GM12875 (cell line): ENCODE measurements at regions not wholly inside any gene's neighbourhood (a gene's known extent, or its start where the extent isn't known, plus 50 kb on each side); places are given as distances from the start of the nearest gene placed in this dataset.
"Not testable (repeated sequence)": the region's sequence is repeated elsewhere in the genome, so short reads cannot be mapped to it uniquely, and the experiment has no call there.

Experiments
- H3K4me3 ChIP-seq: one replicate; pipeline ENCODE4 v1.5.1; 2011; ENCODE audit warnings: low read depth, low read length, control low read depth
- TF ChIP-seq, protein P1 (sequence below): IDR thresholded peaks from 2 replicates; pipeline ENCODE4 v1.5.1; 2011; ENCODE audit warnings: low read depth, mild to moderate bottlenecking, control low read depth, inconsistent platforms, low read length, moderate library complexity, borderline replicate concordance; ENCODE audit not compliant: insufficient read depth

DNA sequence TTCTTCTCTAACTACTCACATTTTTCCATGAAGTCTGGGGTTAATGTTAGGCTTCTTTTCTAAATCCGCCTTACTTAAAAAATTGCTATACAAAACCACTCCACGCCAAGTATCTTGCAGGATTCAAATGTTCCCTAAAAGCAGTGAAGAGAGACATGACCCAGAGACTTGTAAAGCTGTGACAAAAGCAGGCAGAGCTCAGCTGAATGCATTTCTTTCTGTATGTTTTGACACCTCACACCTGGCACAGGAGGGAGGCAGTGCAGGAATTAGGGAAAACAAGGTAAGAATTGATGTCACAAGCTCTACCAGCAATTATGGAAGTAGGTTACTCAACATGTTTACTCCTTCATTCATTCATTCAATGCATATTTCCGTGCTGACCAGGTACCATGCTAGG lies 295.0 kb downstream of the RPAP3 start:
- H3K4me3 ChIP-seq: no peak overlapping the region
- TF ChIP-seq, protein P1, sequence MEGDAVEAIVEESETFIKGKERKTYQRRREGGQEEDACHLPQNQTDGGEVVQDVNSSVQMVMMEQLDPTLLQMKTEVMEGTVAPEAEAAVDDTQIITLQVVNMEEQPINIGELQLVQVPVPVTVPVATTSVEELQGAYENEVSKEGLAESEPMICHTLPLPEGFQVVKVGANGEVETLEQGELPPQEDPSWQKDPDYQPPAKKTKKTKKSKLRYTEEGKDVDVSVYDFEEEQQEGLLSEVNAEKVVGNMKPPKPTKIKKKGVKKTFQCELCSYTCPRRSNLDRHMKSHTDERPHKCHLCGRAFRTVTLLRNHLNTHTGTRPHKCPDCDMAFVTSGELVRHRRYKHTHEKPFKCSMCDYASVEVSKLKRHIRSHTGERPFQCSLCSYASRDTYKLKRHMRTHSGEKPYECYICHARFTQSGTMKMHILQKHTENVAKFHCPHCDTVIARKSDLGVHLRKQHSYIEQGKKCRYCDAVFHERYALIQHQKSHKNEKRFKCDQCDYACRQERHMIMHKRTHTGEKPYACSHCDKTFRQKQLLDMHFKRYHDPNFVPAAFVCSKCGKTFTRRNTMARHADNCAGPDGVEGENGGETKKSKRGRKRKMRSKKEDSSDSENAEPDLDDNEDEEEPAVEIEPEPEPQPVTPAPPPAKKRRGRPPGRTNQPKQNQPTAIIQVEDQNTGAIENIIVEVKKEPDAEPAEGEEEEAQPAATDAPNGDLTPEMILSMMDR: no peak

DNA sequence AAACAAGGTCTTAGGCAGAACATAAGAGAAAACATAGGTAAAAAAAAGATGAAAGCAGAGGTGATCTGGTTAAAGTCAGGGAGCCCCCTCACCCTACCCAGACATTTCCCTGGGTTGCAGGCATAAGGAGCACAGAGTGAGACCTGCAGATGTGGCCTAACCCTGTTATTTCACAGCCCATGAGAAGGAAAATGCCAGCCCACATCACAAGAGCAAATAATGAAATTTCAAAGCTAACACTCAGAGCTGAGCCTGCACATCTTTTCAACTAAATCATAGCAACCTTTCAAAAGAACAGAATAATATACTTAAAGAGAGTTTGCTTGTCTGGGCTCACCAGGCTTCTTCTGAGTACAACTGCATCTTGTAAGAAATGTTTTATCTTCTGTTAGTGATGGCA lies 295.4 kb downstream of the RPAP3 start:
- TF ChIP-seq, protein P1: no peak
- H3K4me3 ChIP-seq: no peak overlapping the region

DNA sequence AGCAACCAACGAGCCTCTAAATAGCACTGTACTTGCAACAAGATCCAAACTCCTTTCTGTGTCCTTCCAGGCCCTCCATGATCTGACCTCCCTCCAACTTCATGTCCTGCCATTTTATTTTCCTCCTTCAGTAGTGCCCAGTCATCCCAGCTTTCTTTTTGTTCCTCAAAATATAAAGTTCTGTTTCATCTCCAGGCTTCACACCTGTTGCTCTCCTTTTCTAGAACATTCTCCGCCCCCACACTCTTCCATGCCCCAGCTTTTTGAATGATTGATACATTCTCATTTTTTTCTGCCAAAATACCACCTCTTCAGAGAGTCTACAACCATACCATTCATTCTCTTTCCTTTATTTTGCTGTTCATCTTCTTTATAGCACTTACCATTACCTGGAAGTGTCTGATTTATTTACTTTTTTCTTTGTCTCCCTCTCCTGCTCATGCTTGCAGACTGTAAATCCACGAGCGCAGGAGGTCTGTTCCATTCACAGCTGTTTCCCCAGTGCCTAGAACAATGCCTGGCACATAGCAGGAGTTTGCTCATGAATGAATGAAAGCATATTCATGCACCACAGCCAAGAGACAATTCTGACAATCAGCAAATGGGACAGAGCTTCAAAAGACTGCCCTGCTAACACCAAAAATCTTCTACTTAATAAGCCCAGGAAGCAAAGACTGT lies 296.4 kb downstream of the RPAP3 start:
- TF ChIP-seq, protein P1: no peak
- H3K4me3 ChIP-seq: no peak overlapping the region

DNA sequence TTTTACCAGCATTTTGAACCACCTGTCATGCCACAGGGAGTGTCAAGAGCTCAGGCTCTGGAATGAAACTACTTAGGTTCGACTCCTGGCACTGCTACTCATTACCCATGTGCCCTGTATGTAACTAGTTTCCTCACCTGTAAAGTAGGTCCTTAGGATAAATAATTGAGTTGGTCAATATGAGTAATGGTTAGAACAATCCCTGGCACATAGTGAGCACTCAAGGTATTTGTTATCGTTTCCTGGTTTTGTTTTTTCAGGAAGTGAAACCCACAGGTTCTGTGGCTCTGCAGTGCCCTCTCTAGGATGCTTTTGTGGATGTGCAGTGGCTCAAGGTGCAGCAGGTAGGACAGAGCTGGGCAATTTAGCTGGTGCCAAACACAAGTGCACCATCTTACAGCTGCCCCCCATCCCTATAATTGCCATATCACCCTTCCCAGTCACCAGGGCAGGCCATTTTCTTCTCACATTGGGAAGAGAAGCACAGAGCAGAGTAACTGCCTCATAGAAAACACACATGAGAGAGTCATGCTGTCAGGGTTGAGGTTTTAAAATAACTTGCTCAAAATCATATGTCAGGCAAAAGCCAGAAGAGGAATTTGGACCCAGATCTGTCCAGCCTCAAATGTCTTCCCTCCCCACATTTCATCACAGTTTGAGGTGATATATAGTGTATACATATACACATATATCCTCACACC lies 297.5 kb downstream of the RPAP3 start:
- no peak overlapping the region for H3K4me3 ChIP-seq
- TF ChIP-seq, protein P1: peak; percentile 71

DNA sequence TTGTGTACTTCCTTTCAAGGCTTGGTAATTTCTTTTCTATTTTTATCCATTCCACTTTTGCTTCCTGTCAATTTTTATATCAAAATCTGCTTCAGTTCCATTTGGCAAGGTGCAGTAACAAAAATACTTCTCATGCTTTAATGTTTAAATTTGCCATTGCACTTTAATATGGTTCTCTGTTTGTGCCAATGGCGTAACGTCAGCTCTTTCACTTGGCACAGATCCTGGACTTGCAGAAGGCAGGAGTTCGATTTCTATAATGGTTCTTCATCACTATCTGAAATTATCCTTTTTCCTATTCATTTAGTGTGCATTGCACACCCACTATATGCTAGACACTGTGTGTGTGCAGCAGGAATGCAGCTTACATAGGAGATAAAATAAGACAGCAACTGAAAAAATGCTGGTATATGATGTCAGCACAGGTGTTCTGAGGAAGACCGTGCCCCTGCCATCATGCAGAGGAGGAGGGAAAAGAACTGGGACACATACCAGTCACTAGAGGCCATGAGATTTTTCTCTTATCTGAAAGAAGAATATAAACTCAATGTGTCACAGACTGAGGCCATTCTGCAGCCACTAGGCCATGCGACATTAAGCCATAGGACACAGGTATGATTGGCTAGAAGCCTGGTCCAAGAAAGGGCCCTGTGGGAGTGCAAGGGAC lies 298.2 kb downstream of the RPAP3 start:
- no peak overlapping the region for H3K4me3 ChIP-seq

DNA sequence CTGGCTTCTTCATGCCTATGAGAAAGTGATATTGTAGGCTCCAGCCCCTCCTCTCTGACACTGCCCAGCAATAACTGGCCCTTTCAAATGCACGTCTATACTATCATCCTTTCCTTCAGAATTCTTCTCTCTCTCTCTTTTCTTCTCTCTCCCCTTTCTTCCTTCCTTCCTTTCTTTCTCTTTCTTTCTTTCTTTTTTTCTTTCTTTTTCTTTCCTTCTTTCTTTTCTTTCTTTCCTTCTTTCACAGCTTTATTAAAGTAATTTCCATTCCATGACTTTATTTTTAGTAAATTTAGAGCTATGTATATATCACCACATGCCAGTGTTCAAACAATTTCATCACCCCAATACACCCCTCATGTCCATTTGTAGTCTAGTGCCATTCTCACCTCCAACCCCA lies 302.1 kb downstream of the RPAP3 start:
- TF ChIP-seq, protein P1: no peak
- H3K4me3 ChIP-seq: no peak overlapping the region

More for the DNA sequence above, 298.2 kb downstream of the RPAP3 start:
- TF ChIP-seq, protein P1: no peak

DNA sequence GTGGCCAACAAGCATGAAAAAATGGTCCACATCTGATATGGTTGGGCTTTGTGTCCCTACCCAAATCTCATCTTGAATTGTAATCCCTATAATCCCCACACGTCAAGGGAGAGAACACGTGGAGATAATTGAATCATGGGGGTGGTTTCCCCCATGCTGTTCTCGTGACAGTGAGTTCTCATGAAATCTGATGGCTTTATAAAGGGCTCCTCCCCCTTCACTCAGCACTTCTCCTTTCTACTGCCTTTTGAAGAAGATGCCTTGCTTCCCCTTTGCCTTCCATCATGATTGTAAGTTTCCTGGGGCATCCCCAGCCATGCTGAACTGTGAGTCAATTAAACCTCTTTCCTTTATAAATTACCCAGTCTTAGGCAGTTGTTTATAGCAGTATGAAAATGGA lies 304.6 kb downstream of the RPAP3 start:
- not testable (repeated sequence) for H3K4me3 ChIP-seq
